Testis (tissue), 2 donors: ENCODE measurements at regions not wholly inside any gene's neighbourhood (a gene's known extent, or its start where the extent isn't known, plus 50 kb on each side); places are given as distances from the start of the nearest gene placed in this dataset.

Experiments used
- CTCF ChIP-seq, 3 experiments: fragments of 450-650 bp in 2 of 3; fragments of 200-600 bp in 1 of 3; sonication (generic) in 1 of 3; IDR thresholded peaks; one replicate each; pipeline ENCODE4 v1.5.1; 2016 to 2019; ENCODE audit warnings: antibody characterized with exemption in 3 of 3, mild to moderate bottlenecking in 2 of 3, moderate library complexity in 1 of 3
- POLR2A ChIP-seq: fragments of 450-650 bp; IDR thresholded peaks from one replicate; pipeline ENCODE4 v1.6.1; 2017; ENCODE audit warnings: antibody characterized with exemption, mild to moderate bottlenecking, moderate library complexity

GRCh38 chr6:74979065-74979766 is 226.6 kb downstream of the COL12A1 start:
- TF ChIP-seq CTCF (IDR thresholded peaks at IDR 0.05) (no peak), POLR2A (no peak)
